ENCODE measurements at regions not wholly inside any gene's neighbourhood (a gene's known extent, or its start where the extent isn't known, plus 50 kb on each side); places are given as distances from the start of the nearest gene placed in this dataset.

DNA sequence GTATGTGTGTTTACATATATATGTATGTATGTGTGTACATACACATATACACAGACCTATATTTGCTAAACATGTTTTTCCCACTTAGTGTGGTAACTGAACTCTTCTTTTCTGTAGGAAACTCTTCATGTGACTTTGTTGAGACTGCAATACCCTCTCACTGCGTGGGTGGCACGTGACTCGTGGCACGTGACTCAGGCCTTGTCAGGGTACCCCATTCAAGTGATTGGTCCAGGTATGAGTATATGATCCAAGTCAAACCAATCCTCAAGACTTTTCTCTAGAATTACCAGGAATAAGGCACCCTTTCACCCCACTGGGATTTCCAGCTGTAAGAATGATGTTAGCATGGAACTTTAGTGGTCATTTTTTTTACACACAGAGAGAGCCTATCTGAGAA lies 149.2 kb upstream of the KCNK2 start:
- no peak overlapping the region for H3K4me3 ChIP-seq (IDR thresholded peaks at IDR 0.05; ENCODE audit: insufficient read depth, low read depth, low read length)
- H3K27ac ChIP-seq, result no peak overlapping the region
- H4K20me1 ChIP-seq (ENCODE audit: insufficient read depth), result no peaks in the 10 kb centered on the region
- H3K4me1 ChIP-seq (ENCODE audit: low read depth, poor library complexity, severe bottlenecking), result no peaks in the 10 kb centered on the region
- no peaks in the 10 kb centered on the region for H3K27me3 ChIP-seq (ENCODE audit: insufficient read depth, low read depth)
- H3K79me2 ChIP-seq (ENCODE audit: insufficient read depth, low read depth), result no peaks in the 10 kb centered on the region
- TF ChIP-seq, protein P1, sequence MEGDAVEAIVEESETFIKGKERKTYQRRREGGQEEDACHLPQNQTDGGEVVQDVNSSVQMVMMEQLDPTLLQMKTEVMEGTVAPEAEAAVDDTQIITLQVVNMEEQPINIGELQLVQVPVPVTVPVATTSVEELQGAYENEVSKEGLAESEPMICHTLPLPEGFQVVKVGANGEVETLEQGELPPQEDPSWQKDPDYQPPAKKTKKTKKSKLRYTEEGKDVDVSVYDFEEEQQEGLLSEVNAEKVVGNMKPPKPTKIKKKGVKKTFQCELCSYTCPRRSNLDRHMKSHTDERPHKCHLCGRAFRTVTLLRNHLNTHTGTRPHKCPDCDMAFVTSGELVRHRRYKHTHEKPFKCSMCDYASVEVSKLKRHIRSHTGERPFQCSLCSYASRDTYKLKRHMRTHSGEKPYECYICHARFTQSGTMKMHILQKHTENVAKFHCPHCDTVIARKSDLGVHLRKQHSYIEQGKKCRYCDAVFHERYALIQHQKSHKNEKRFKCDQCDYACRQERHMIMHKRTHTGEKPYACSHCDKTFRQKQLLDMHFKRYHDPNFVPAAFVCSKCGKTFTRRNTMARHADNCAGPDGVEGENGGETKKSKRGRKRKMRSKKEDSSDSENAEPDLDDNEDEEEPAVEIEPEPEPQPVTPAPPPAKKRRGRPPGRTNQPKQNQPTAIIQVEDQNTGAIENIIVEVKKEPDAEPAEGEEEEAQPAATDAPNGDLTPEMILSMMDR (conservative IDR thresholded peaks at IDR 0.05; ENCODE audit: low read depth, low read length), result no peak
- H3K36me3 ChIP-seq (ENCODE audit: insufficient read depth), result no peaks in the 10 kb centered on the region
- no peak overlapping the region for H3K4me2 ChIP-seq
- no peak overlapping the region for H2AFZ ChIP-seq (ENCODE audit: low read depth)
- H3K9ac ChIP-seq, result no peak overlapping the region

DNA sequence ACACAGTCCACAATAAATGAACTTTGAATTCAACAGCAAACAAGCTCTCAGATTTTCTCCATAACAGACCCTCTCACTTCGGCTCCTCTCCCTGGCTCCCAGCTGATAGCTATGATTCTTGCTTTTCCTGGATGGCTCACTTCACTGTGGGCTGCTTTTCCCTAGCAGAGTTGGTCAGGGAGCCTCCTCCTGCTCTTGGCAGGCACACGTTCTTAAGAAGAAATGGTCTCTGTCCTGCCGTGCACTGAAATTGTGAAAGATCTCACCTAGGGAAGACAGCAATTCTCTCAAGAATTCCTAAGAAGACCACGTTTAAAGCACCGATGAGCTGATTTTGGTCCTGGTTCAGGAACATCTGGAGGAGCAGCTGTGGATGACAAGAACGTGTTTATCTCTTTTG lies 148.5 kb upstream of the KCNK2 start:
- no peaks in the 10 kb centered on the region for H3K79me2 ChIP-seq (ENCODE audit: insufficient read depth, low read depth)
- H3K27ac ChIP-seq, result no peak overlapping the region
- no peak overlapping the region for H3K9ac ChIP-seq
- H3K27me3 ChIP-seq (ENCODE audit: insufficient read depth, low read depth), result no peaks in the 10 kb centered on the region
- H4K20me1 ChIP-seq (ENCODE audit: insufficient read depth), result no peaks in the 10 kb centered on the region
- no peaks in the 10 kb centered on the region for H3K4me1 ChIP-seq (ENCODE audit: low read depth, poor library complexity, severe bottlenecking)
- no peaks in the 10 kb centered on the region for H3K36me3 ChIP-seq (ENCODE audit: insufficient read depth)
- TF ChIP-seq, protein P1 (conservative IDR thresholded peaks at IDR 0.05; ENCODE audit: low read depth, low read length), result no peak
- no peak overlapping the region for H2AFZ ChIP-seq (ENCODE audit: low read depth)
- H3K4me3 ChIP-seq (IDR thresholded peaks at IDR 0.05; ENCODE audit: insufficient read depth, low read depth, low read length), result no peak overlapping the region
- no peak overlapping the region for H3K4me2 ChIP-seq

DNA sequence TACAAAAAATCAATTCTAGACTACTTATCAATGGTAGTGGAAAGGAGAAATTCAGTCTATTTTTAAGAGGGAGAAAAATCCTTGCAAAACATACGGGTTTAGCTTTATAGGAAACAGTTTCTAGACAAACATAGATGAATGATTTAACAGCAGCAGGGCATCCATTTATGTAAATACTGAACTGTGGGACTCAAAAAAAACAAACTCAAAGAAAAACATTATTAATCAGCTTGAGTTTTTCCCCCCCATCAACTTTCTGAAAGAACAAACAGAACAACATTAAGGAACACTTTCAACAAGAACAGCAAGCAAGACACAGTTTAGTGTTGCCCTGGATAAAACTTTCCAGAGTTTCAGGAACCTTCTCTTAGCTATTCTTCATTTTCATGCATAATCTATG lies 147.3 kb upstream of the KCNK2 start:
- Histone ChIP-seq H3K9ac (no peak overlapping the region), H3K4me1 (ENCODE audit: low read depth, poor library complexity, severe bottlenecking) (no peaks in the 10 kb centered on the region), H2AFZ (ENCODE audit: low read depth) (no peak overlapping the region), H3K4me2 (no peak overlapping the region), H3K36me3 (ENCODE audit: insufficient read depth) (no peaks in the 10 kb centered on the region), H4K20me1 (ENCODE audit: insufficient read depth) (no peaks in the 10 kb centered on the region), H3K79me2 (ENCODE audit: insufficient read depth, low read depth) (no peaks in the 10 kb centered on the region), H3K4me3 (IDR thresholded peaks at IDR 0.05; ENCODE audit: insufficient read depth, low read depth, low read length) (no peak overlapping the region), H3K27me3 (ENCODE audit: insufficient read depth, low read depth) (no peaks in the 10 kb centered on the region), H3K27ac (no peak overlapping the region)
- TF ChIP-seq, protein P1 (conservative IDR thresholded peaks at IDR 0.05; ENCODE audit: low read depth, low read length), result no peak

DNA sequence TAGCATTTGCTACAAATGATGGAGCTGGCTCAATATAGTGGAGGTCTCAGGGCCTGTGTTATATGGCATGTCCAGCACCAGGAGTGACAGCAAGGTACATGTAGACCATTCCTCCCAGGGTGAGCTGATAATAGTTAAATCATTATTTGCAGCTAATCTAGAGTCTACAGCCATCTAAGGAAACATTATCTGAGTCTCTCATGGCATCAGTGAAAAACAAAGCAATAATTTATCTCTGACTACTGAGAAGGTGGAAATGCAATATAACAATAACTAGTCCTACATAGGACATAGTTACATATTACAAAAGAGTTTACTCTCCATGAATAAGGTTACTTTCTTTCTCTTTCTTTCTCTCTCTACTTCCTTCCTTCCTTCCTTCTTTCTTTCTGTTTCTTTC lies 143.4 kb upstream of the KCNK2 start:
- TF ChIP-seq, protein P1 (conservative IDR thresholded peaks at IDR 0.05; ENCODE audit: low read depth, low read length), result no peak
- Histone ChIP-seq H2AFZ (ENCODE audit: low read depth) (no peak overlapping the region), H3K4me2 (no peak overlapping the region), H3K79me2 (ENCODE audit: insufficient read depth, low read depth) (no peaks in the 10 kb centered on the region), H3K4me3 (IDR thresholded peaks at IDR 0.05; ENCODE audit: insufficient read depth, low read depth, low read length) (no peak overlapping the region), H3K36me3 (ENCODE audit: insufficient read depth) (no peaks in the 10 kb centered on the region), H3K27me3 (ENCODE audit: insufficient read depth, low read depth) (no peaks in the 10 kb centered on the region), H4K20me1 (ENCODE audit: insufficient read depth) (no peaks in the 10 kb centered on the region), H3K4me1 (ENCODE audit: low read depth, poor library complexity, severe bottlenecking) (no peaks in the 10 kb centered on the region), H3K27ac (no peak overlapping the region), H3K9ac (no peak overlapping the region)

DNA sequence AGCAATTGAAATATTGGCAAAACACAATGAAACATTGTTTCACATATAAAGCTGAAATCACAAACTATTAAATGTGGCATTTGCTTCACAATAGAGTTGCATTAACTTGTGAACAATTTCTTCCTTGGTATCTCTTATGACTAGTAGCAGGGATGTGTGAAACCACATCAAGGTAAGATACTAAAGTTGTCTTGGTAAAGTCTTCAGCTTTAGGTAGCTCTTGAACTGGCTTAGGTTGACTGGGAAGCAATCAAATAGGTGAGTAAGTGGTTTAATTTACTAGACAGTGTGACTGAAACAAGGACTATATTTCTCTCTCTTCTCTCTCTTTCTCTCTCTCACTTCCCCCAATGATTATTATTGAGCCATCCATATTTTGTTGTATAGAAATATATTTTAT lies 141.5 kb upstream of the KCNK2 start:
- H3K27me3 ChIP-seq (ENCODE audit: insufficient read depth, low read depth), result no peaks in the 10 kb centered on the region
- no peaks in the 10 kb centered on the region for H3K79me2 ChIP-seq (ENCODE audit: insufficient read depth, low read depth)
- H3K4me2 ChIP-seq, result no peak overlapping the region
- no peaks in the 10 kb centered on the region for H4K20me1 ChIP-seq (ENCODE audit: insufficient read depth)
- TF ChIP-seq, protein P1 (conservative IDR thresholded peaks at IDR 0.05; ENCODE audit: low read depth, low read length), result no peak
- H3K36me3 ChIP-seq (ENCODE audit: insufficient read depth), result no peaks in the 10 kb centered on the region
- no peak overlapping the region for H3K27ac ChIP-seq
- H2AFZ ChIP-seq (ENCODE audit: low read depth), result no peak overlapping the region
- no peaks in the 10 kb centered on the region for H3K4me1 ChIP-seq (ENCODE audit: low read depth, poor library complexity, severe bottlenecking)
- H3K4me3 ChIP-seq (IDR thresholded peaks at IDR 0.05; ENCODE audit: insufficient read depth, low read depth, low read length), result no peak overlapping the region
- no peak overlapping the region for H3K9ac ChIP-seq
